Stimulated activated naive CD8-positive, alpha-beta T cell treated with anti-CD3 and anti-CD28 coated beads, Interleukin-15, Interleukin-2, amounts not matched to agents 100 U/mL and 50 U/mL, for 24 hours (primary cell): ENCODE measurements at regions not wholly inside any gene's neighbourhood (a gene's known extent, or its start where the extent isn't known, plus 50 kb on each side); places are given as distances from the start of the nearest gene placed in this dataset.

ENCODE experiments used
- ATAC-seq: fragments of 150-1000 bp; cut with Tn5 transposase; one replicate; pipeline ENCODE4 v1.10.0; 2021
- DNase-seq: peaks from one replicate; pipeline ENCODE4 v3.0.0; 2021

GRCh38 chr5:74288448-74289108, 351.9 kb downstream of the ENC1 start:
- no peak for DNase-seq
- no peak for ATAC-seq

DNA sequence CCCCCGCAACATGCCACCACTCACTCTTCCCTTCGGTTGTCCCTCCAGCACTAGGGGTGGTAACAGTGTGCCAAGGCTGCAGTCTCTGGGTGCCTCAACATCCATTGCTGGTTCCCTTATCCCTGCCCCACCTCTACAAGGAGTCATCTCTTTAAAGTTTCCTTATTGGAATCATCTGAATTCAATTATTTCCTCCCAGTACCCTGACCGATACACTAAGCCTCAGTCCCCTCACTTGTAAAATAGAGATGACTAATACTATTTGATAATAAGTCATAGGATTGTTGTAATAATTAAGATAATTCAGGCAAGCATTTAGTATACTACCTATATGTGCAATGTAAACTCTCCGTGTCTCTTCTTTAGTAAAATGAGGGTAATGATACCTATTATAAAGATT, 352.5 kb downstream of the ENC1 start:
- no peak for ATAC-seq
- no peak for DNase-seq

DNA sequence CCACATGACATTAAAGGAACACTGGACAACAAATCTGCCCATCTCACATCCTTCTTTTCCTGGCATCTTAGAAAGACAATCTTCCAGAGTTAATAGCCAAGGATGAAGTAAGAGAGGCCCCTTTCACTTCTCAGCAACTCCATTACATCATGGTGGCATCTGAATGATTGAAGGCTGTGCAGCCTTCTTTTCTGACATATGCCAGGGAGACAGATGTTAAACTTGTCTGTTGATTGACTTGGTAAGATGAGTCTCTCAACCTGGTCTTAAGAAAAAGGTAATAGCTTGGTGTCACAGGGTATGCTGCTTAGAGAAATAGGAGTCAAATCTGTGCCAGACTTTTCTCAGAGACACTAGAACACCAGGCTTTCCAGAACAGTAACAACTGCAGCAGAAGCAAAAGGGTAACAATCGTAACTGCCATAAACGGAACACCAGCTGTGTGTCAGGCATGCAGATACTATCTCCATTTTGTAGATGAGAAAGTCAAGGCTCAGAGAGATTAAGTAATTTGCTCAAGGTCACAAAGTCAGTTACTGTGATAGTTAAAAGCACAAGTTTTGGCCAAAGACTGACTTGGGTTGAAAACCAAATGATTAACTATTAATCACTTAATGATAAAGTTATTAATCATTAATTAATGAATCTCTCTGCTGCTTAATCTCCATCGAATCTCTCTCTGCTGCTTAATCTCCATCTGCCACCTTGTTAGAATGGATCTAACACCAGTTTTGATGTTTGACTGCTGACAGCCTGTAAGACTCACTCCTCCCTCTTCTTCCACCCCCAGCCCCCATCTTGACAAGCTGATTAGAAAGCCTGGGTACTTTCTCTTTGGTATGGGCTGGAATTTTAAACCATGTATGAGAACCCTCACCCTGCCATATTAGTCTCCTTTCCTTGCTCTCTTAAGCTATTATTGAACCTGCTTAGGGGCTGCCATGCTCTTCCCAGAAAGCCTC, 353.5 kb downstream of the ENC1 start:
- ATAC-seq (no peak), DNase-seq (no peak)

GRCh38 chr5:74285675-74286280, 354.8 kb downstream of the ENC1 start:
- DNase-seq (no peak), ATAC-seq (no peak)

DNA sequence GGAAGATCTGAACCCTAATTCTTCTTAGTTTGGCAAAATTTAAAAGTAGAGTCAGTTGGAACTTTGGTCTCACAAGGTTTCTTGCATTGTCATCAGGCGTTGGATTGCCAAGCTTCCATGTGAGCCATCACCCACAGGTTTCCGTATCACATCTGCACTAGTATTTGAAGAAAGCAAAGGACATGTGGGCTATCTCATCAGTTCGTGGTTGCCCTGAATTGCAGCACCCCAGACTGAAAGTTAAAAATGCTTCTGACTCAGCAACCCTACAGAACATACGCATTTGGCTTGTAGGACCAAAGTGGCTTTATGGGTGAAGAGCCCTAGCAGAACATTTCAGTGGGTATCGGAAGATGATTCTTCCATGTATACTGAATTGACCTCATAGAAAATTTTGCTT, 358.0 kb downstream of the ENC1 start:
- no peak for DNase-seq
- ATAC-seq, result no peak

GRCh38 chr5:74281166-74281565, 359.4 kb downstream of the ENC1 start:
- no peak for ATAC-seq

GRCh38 chr5:74280306-74280705, 360.2 kb downstream of the ENC1 start:
- ATAC-seq (no peak), DNase-seq (no peak)

More at GRCh38 chr5:74281166-74281565, 359.4 kb downstream of the ENC1 start:
- DNase-seq, result no peak

DNA sequence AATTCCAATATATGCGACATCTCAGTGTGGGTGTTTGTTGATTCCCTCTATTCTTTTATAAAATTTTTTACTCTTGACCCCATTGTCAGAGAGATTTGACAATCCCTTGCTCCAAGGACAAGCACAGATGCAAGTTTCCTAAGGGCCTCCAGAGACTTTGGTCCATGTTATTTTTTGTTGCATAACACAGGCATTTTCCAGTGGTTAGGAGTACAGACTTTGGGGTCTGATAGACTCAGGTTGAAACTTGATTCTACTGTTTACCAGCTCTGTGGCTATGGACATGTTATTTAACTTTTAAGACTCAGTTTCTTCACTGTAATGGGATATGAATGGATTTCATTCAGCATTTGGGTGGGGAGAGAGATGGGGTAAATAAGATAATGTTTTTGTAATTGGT, 361.3 kb downstream of the ENC1 start:
- no peak for DNase-seq
- no peak for ATAC-seq

DNA sequence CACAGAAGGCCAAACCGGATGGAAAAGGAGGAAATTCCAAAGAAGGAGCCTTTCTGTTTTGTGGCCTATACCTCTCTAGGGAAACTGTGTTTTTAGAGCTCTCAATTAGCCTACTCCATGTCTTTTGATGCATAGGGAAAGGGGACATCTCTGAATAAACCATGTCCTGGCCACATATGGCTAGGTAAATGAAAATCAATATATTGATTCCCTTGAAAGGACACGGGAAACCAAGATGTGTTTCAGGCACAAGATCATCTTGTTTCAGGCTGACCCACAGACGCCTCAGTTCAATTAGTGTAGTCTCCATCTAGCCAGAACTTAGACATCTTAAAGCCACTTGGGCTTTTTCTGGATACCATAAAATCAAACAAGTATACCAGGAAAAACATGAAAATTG, 363.1 kb downstream of the ENC1 start:
- DNase-seq, result no peak
- no peak for ATAC-seq

- no peak for DNase-seq
- no peak for ATAC-seq
Measured at GRCh38 chr5:74275171-74275992, 365.1 kb downstream of the ENC1 start.

GRCh38 chr5:74274326-74274725, 366.2 kb downstream of the ENC1 start:
- DNase-seq, result no peak

DNA sequence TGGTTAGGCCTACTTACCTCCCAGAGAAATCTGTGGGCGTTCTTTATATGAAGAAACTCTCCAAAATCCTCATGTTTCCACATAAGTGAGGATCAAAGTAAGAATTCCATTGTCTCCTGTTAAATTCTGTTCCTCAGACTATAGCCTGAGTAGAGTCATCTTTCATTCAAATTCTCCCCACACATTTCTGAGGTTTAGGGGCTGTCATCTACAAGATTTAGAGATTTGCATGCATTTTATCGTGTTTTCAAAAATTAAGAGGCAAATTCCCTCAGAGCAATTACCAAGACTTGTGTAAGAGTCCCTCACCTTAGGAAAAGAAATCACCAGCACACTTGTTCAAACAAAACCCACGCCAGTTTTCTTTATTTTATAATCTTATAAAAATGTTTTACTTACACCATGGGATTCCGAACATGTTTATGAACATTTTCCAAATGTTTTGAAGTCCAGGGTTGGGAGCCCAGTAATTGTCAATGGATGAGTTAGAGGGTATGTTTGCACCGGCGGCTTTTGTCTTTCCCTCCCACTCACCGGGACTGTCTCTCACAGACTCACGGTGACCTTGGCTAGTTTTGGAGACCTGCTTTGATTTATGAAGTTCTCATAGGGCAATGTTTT, 367.6 kb downstream of the ENC1 start:
- no peak for DNase-seq
- ATAC-seq, result no peak

More at GRCh38 chr5:74274326-74274725, 366.2 kb downstream of the ENC1 start:
- ATAC-seq, result no peak

DNA sequence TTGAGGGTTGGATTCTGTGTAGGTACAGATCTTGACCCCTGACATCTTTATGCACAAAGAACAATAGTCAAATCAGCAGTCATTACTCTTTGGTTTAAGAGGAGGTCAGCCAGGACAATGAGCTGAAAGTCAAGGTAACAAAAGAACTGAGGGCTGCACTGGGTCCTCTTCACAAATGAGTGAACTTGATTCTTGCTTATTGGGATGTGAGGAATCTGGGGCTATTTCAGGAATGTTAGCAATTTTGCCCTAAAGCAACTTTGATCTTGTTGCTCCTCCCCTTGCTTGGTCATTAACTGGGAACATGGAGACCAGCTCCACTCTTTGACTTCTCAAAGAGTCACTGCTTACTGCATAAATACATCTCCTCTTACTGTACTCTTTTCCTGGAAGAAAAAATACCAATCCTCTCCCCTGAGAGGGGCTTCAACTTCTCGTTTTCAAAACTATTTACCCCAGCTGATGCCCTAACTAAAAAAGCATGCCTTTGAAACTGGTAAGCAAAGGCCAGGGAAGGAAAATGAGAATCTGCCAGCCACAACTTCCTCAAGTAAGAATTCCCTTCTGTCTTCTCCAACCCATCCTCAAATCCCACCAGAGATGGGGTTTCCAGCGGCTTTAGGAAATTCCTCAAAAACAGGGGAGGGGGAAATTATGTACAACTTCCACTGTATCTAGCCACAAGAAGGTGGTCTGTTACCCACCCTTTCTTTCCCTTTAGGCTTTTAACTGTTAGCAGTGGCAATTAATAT, 368.3 kb downstream of the ENC1 start:
- ATAC-seq (no peak), DNase-seq (no peak)

DNA sequence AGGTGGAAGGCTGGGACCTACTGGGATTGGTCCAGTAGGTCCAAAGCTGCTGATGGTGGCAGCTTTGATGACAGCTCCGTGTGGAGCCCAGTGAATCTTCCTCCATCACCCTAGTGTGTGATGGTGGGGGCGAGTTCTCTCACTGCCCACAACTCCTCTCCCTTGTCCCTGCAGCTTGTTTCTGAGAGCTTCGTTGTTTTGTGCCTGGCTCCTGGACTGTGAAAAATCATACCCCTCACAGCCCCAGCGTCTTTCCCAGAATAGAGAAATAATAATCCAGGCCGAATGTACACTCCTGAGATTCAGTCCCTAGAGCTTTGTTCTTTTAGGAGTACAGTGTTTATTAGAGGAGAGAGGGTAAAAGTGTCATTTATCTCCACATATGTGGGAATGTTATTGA, 372.2 kb downstream of the ENC1 start:
- no peak for ATAC-seq
- DNase-seq, result no peak

DNA sequence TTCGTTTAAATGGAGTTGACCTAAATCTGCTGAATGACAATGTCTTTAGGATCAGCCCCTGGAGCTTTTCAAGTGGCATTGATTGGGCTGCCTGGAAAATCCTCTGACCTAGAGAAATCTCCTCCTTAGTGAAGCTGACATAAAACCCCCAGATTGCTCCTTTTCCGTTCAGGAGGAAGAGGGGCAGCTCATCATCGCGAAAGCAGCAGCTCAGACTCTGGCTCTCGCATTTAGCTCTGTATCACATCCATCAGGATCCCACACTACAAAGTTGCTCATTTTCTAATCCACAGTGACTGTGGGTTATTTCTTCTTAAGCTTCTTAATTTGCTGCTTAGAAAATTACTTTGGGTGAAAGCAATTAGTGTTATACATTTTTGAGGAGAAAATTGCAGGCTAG, 373.7 kb downstream of the ENC1 start:
- ATAC-seq (no peak), DNase-seq (no peak)

DNA sequence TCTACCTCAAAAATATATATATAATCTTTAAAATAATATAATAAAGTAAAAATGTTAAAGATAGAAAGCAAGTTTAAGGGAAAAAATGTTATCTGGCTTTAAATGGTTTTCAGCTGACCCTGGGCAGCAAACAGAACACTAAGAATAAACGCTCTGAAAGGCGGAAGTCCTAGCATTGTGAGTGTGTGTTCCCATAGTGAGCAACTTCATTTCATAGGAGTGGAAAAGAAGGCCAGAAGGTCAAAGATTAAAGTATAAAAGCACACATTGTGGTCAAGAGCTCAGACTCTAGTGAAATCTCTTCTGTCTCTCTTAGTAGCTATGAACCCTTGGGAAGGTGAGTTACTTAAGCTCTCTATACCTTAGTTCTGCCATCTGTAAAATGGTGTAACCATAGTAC, 374.4 kb downstream of the ENC1 start:
- no peak for DNase-seq
- ATAC-seq, result no peak

DNA sequence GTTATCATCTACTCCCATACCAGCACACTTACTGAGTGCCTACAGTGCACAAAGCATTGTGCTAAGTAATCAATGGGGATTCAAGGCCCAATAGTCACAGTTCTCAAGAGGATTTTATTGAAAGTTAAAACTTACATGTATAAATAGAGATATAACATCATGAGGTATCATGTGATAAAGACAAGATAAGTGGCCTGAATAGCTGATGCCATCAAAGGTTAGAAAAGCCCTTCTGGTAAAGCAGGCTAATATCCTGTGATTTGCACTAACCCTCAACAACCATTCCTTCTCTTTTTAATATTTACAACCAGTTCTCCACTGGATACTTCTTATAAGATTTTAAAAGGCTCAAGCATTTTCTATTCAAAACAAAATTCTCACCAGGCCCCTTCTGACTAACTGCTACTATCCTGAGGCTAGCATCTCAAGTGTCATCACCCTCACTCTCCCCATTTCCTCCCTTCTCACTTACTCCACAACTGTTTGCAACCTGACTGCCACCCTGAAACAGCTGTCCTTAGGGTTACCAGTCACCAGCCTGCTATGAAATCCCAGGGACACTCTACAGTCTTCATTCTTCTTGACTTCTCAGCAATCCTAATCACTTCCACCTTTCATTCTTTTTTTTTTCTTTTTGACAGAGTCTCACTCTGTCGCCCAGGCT, 377.9 kb downstream of the ENC1 start:
- DNase-seq (no peak), ATAC-seq (no peak)

DNA sequence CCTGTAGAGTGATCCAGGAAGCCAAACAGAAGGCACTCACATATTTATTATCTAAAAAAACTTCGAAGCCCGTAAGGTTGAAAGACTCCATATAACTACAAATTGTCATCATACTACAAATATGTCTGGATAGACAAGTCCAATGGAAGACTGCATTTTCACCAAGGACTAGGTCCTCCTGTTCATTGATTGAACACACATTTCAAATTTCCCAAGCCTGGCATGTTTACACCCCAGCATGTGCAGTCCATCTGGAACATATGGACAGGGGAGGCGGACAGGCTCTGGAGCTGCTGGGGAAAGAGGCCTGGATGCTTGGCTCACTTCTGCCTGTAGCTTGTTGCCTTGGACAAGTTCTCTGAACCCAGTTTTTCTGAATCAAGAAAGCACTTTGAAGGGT, 378.7 kb downstream of the ENC1 start:
- ATAC-seq, result no peak
- no peak for DNase-seq

DNA sequence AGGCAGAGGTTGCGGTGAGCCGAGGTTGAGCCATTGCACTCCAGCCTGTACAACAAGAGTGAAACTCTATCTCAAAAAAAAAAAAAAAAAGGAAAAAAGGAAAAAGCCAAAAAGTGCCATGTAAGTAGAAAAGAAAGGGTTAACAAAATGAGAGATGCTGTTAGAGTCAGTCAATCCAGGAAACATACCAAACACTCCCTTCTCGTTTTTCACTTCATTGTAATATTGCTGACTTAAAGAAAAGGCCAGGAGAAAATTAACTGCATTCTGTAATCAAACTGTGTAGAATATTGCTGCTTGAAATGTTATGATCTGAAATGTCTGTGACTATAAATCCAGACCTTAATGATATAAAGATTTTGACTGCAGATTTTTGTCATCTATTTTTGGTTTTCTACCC, 379.1 kb downstream of the ENC1 start:
- DNase-seq, result no peak
- ATAC-seq, result no peak

DNA sequence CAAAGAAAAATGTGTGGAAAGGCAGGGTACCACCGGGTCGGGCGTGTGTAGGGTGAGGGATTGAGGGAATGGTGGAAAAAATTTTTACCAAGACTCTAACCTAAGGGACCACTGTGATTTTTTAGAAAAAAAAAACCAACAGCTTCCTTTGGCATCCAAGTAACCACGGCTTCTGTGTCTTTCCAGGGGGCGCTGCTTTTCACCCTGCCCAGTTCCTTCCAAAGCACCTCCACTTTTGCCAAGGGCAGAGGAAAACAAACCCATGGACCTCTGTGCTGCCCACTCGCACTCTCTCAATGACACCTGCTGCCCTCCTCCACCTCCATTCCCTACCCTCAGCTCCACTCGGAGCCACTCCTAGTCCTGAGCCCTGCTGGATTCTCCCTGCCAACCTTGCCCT, 381.0 kb downstream of the ENC1 start:
- no peak for DNase-seq
- ATAC-seq, result no peak

GRCh38 chr5:74258314-74258665, 382.2 kb downstream of the ENC1 start:
- DNase-seq, result no peak

More at GRCh38 chr5:74258314-74258665, 382.2 kb downstream of the ENC1 start:
- ATAC-seq, result no peak
